ENCODE measurements at regions not wholly inside any gene's neighbourhood (a gene's known extent, or its start where the extent isn't known, plus 50 kb on each side); places are given as distances from the start of the nearest gene placed in this dataset.

DNA sequence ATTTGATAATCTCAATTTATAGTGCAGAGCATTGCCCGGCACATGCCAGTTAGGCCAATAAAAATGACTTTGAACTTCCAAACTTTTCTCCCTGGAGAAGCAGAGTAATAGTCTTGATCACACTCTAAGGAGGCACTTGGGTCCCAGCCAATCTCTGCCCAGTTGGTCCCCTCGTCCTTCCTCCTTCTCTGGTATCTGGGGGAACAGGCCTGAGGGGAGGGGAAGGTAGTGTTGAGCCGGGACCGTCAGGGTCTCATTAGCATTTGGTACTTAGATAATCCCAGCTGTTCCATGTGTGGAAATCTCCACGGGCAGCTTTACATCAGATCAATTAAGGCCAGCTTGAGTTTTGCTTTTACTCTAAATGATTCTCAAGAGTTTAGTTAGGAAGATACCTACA, 70.1 kb downstream of the ZNF641 start:
- TF ChIP-seq FOXM1 (IDR thresholded peaks at IDR 0.05; ENCODE audit: low read depth) (no peak), FOXM1 (CRISPR knock-in tag; IDR thresholded peaks at IDR 0.05; ENCODE audit: low read depth) (no peak), E2F3 (CRISPR knock-in tag; IDR thresholded peaks at IDR 0.05) (no peak), SMARCA5 (IDR thresholded peaks at IDR 0.05) (no peak), PURB (CRISPR knock-in tag; IDR thresholded peaks at IDR 0.05; ENCODE audit: low read depth) (no peak), ZNF561 (CRISPR knock-in tag; conservative IDR thresholded peaks at IDR 0.05) (no peak), CTBP1 (IDR thresholded peaks at IDR 0.05; ENCODE audit: borderline replicate concordance) (no peak)
- TF ChIP-seq, protein P1, sequence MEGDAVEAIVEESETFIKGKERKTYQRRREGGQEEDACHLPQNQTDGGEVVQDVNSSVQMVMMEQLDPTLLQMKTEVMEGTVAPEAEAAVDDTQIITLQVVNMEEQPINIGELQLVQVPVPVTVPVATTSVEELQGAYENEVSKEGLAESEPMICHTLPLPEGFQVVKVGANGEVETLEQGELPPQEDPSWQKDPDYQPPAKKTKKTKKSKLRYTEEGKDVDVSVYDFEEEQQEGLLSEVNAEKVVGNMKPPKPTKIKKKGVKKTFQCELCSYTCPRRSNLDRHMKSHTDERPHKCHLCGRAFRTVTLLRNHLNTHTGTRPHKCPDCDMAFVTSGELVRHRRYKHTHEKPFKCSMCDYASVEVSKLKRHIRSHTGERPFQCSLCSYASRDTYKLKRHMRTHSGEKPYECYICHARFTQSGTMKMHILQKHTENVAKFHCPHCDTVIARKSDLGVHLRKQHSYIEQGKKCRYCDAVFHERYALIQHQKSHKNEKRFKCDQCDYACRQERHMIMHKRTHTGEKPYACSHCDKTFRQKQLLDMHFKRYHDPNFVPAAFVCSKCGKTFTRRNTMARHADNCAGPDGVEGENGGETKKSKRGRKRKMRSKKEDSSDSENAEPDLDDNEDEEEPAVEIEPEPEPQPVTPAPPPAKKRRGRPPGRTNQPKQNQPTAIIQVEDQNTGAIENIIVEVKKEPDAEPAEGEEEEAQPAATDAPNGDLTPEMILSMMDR (IDR thresholded peaks at IDR 0.05 in 2 of 3, conservative IDR thresholded peaks at IDR 0.05 in 1 of 3; ENCODE audit: insufficient read depth in 2 of 3, low read depth in 1 of 3, low read length in 3 of 3), result no peak
- TF ChIP-seq, protein P2, sequence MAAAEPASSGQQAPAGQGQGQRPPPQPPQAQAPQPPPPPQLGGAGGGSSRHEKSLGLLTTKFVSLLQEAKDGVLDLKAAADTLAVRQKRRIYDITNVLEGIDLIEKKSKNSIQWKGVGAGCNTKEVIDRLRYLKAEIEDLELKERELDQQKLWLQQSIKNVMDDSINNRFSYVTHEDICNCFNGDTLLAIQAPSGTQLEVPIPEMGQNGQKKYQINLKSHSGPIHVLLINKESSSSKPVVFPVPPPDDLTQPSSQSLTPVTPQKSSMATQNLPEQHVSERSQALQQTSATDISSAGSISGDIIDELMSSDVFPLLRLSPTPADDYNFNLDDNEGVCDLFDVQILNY (CRISPR knock-in tag; IDR thresholded peaks at IDR 0.05), result no peak
